Fibroblast of lung (primary cell): ENCODE measurements at regions not wholly inside any gene's neighbourhood (a gene's known extent, or its start where the extent isn't known, plus 50 kb on each side); places are given as distances from the start of the nearest gene placed in this dataset.
A peak's percentile ranks its signal among the peaks of the same experiment; 100 is the strongest.

Source experiments
- DNase-seq, 2 donors: peaks; one replicate each; pipeline versions ENCODE4 v3.0.0 to v3.0.0-alpha.2; 2010; ENCODE audit warnings: low read depth in 2 of 2
- H2AFZ ChIP-seq: 2 replicates; pipeline ENCODE4 v1.5.1; 2012; ENCODE audit warnings: low read length, control low read depth, inconsistent platforms
- H3K27ac ChIP-seq: 2 replicates; pipeline ENCODE4 v1.5.1; 2011; ENCODE audit warnings: low read length, control low read depth; ENCODE audit not compliant: insufficient read depth
- H3K27me3 ChIP-seq: 2 replicates; pipeline ENCODE4 v1.5.1; 2011; ENCODE audit warnings: mild to moderate bottlenecking, low read length; ENCODE audit not compliant: control insufficient read depth, insufficient read depth
- H3K36me3 ChIP-seq: 2 replicates; pipeline ENCODE4 v1.5.1; 2011; ENCODE audit warnings: low read length; ENCODE audit not compliant: control insufficient read depth, insufficient read depth
- H3K4me1 ChIP-seq: 2 replicates; pipeline ENCODE4 v1.5.1; 2011; ENCODE audit warnings: low read length; ENCODE audit not compliant: control insufficient read depth, insufficient read depth; ENCODE audit errors: extremely low read depth
- H3K4me2 ChIP-seq: 2 replicates; pipeline ENCODE4 v1.5.1; 2011; ENCODE audit warnings: low read length, control low read depth; ENCODE audit not compliant: insufficient read depth; ENCODE audit errors: extremely low read depth
- H3K4me3 ChIP-seq, 4 experiments: fragments of 200-600 bp in 1 of 4; sonication (generic) in 1 of 4; replicated peaks in 1 of 4; 2 replicates each; pipeline ENCODE4 v1.5.1; 2011 to 2016; ENCODE audit warnings: low read length in 4 of 4, low read depth in 3 of 4, mild to moderate bottlenecking in 3 of 4, control low read depth in 2 of 4, inconsistent platforms in 1 of 4, mixed read lengths in 1 of 4; ENCODE audit not compliant: insufficient read depth in 1 of 4; ENCODE audit errors: control extremely low read depth in 1 of 4
- H3K79me2 ChIP-seq: 2 replicates; pipeline ENCODE4 v1.5.1; 2012; ENCODE audit warnings: mild to moderate bottlenecking, low read length, inconsistent platforms; ENCODE audit not compliant: control insufficient read depth, insufficient read depth
- H3K9ac ChIP-seq: 2 replicates; pipeline ENCODE4 v1.5.1; 2011; ENCODE audit warnings: mild to moderate bottlenecking, low read length, control low read depth; ENCODE audit not compliant: insufficient read depth
- H3K9me3 ChIP-seq: 2 replicates; pipeline ENCODE4 v1.5.1; 2012; ENCODE audit warnings: low read depth, low read length; ENCODE audit not compliant: control insufficient read depth, insufficient read depth
- H4K20me1 ChIP-seq: 2 replicates; pipeline ENCODE4 v1.5.1; 2011; ENCODE audit warnings: low read length; ENCODE audit not compliant: control insufficient read depth, insufficient read depth; ENCODE audit errors: extremely low read depth
- EZH2 ChIP-seq: IDR thresholded peaks from 2 replicates; pipeline ENCODE4 v1.5.1; 2012; ENCODE audit warnings: low read length, control low read depth, mild to moderate bottlenecking; ENCODE audit errors: missing control alignments
- TF ChIP-seq, protein P1 (sequence below), 2 donors: IDR thresholded peaks in 1 of 2; conservative IDR thresholded peaks in 1 of 2; 1 replicate in 1 of 2; 2 replicates in 1 of 2; pipeline ENCODE4 v1.5.1; 2011 to 2012; ENCODE audit warnings: low read length in 2 of 2, control low read depth in 1 of 2, inconsistent platforms in 1 of 2, low read depth in 1 of 2, mild to moderate bottlenecking in 1 of 2

GRCh38 chr14:64646103-64646502 lies 58.1 kb upstream of the PLEKHG3 start:
- H3K27me3 ChIP-seq, result no peaks in the 10 kb centered on the region
- no peak overlapping the region for H3K4me2 ChIP-seq
- TF ChIP-seq, protein P1, sequence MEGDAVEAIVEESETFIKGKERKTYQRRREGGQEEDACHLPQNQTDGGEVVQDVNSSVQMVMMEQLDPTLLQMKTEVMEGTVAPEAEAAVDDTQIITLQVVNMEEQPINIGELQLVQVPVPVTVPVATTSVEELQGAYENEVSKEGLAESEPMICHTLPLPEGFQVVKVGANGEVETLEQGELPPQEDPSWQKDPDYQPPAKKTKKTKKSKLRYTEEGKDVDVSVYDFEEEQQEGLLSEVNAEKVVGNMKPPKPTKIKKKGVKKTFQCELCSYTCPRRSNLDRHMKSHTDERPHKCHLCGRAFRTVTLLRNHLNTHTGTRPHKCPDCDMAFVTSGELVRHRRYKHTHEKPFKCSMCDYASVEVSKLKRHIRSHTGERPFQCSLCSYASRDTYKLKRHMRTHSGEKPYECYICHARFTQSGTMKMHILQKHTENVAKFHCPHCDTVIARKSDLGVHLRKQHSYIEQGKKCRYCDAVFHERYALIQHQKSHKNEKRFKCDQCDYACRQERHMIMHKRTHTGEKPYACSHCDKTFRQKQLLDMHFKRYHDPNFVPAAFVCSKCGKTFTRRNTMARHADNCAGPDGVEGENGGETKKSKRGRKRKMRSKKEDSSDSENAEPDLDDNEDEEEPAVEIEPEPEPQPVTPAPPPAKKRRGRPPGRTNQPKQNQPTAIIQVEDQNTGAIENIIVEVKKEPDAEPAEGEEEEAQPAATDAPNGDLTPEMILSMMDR (conservative IDR thresholded peaks at IDR 0.05 in 1 of 2, IDR thresholded peaks at IDR 0.05 in 1 of 2; ENCODE audit: low read depth in 1 of 2, low read length in 2 of 2), result no peak
- no peak for TF ChIP-seq EZH2
- H3K4me3 ChIP-seq, result no peak overlapping the region
- no peak overlapping the region for H2AFZ ChIP-seq
- H3K27ac ChIP-seq, result peak overlapping the region; percentile 80
- peak overlapping the region; percentile 29 for H3K9ac ChIP-seq
- H3K36me3 ChIP-seq, result no peaks in the 10 kb centered on the region
- no peaks in the 10 kb centered on the region for H4K20me1 ChIP-seq
- H3K79me2 ChIP-seq, result no peaks in the 10 kb centered on the region
- peak in 1 of 2 donors; percentile 86 for DNase-seq
- no peaks in the 10 kb centered on the region for H3K9me3 ChIP-seq
- H3K4me1 ChIP-seq, result peaks cover 10% of the 10 kb centered on the region

GRCh38 chr14:64649383-64649998 lies 54.7 kb upstream of the PLEKHG3 start:
- no peak overlapping the region for H3K9ac ChIP-seq
- DNase-seq, result peak; percentile 60 to 64

GRCh38 chr14:64653900-64654245 lies 50.4 kb upstream of the PLEKHG3 start:
- H2AFZ ChIP-seq, result no peak overlapping the region

More at GRCh38 chr14:64649383-64649998, 54.7 kb upstream of the PLEKHG3 start:
- Histone ChIP-seq H2AFZ (no peak overlapping the region), H3K36me3 (no peaks in the 10 kb centered on the region), H4K20me1 (no peaks in the 10 kb centered on the region), H3K27me3 (no peaks in the 10 kb centered on the region), H3K4me3 (no peak overlapping the region), H3K27ac (no peak overlapping the region), H3K79me2 (no peaks in the 10 kb centered on the region), H3K4me1 (peaks cover 15% of the 10 kb centered on the region), H3K4me2 (no peak overlapping the region), H3K9me3 (no peaks in the 10 kb centered on the region)
- TF ChIP-seq EZH2, result no peak
- TF ChIP-seq, protein P1 (conservative IDR thresholded peaks at IDR 0.05 in 1 of 2, IDR thresholded peaks at IDR 0.05 in 1 of 2; ENCODE audit: low read depth in 1 of 2, low read length in 2 of 2), result no peak

More at GRCh38 chr14:64653900-64654245, 50.4 kb upstream of the PLEKHG3 start:
- H3K4me1 ChIP-seq, result peaks cover 10% of the 10 kb centered on the region
- H3K27me3 ChIP-seq, result no peaks in the 10 kb centered on the region
- no peak overlapping the region for H3K4me2 ChIP-seq
- H3K36me3 ChIP-seq, result no peaks in the 10 kb centered on the region
- H3K9ac ChIP-seq, result no peak overlapping the region
- DNase-seq, result no peak
- no peaks in the 10 kb centered on the region for H4K20me1 ChIP-seq
- H3K9me3 ChIP-seq, result no peaks in the 10 kb centered on the region
- peak overlapping the region; percentile 56 for H3K27ac ChIP-seq
- H3K4me3 ChIP-seq, result no peak overlapping the region
- H3K79me2 ChIP-seq, result no peaks in the 10 kb centered on the region
- TF ChIP-seq EZH2, result no peak
- TF ChIP-seq, protein P1 (conservative IDR thresholded peaks at IDR 0.05 in 1 of 2, IDR thresholded peaks at IDR 0.05 in 1 of 2; ENCODE audit: low read depth in 1 of 2, low read length in 2 of 2), result no peak
